HCT116 (cell line): ENCODE measurements at regions not wholly inside any gene's neighbourhood (a gene's known extent, or its start where the extent isn't known, plus 50 kb on each side); places are given as distances from the start of the nearest gene placed in this dataset.

Source experiments
- CTCF ChIP-seq, 3 experiments: fragments of 200-600 bp in 1 of 3; sonication (generic) in 1 of 3; IDR thresholded peaks in 2 of 3; conservative IDR thresholded peaks in 1 of 3; 2 replicates each; pipeline ENCODE4 v1.5.1; 2012 to 2017; ENCODE audit warnings: low read depth in 2 of 3, low read length in 2 of 3, antibody characterized with exemption in 1 of 3, borderline replicate concordance in 1 of 3, control low read depth in 1 of 3, mild to moderate bottlenecking in 1 of 3, mixed read lengths in 1 of 3, mixed run types in 1 of 3, moderate library complexity in 1 of 3; ENCODE audit not compliant: insufficient read depth in 1 of 3
- FOSL1 ChIP-seq: IDR thresholded peaks from 2 replicates; pipeline ENCODE4 v1.6.1; 2012; ENCODE audit warnings: low read depth
- POLR2A ChIP-seq: IDR thresholded peaks from 2 replicates; pipeline ENCODE4 v1.7.0; 2011; ENCODE audit warnings: borderline replicate concordance; ENCODE audit not compliant: insufficient read depth, insufficient read length; ENCODE audit errors: extremely low read depth
- SIN3A ChIP-seq: IDR thresholded peaks from 2 replicates; pipeline ENCODE4 v1.6.1; 2012; ENCODE audit warnings: low read depth

DNA sequence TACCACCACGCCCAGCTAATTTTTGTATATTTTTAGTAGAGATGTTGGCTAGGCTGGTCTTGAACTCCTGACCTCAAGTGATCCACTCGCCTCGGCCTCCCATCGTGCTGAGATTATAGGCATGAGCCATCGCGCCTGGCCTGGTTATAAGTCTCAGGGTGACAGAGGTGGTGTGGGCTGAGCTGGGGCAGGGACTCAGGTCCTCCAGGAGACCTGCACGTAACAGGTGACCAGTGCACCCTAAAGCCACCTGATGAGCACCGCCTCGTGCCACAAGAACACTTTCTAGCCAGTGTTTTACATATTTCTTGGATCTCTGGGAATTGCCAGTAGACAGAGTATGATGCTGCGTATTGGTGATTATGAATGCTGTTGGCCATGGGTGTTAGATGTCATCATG lies 136.5 kb upstream of the CPM start:
- TF ChIP-seq SIN3A = no peak
- no peak for TF ChIP-seq CTCF (IDR thresholded peaks at IDR 0.05 in 2 of 3, conservative IDR thresholded peaks at IDR 0.05 in 1 of 3; ENCODE audit: borderline replicate concordance in 1 of 3, insufficient read depth in 1 of 3, low read depth in 2 of 3, low read length in 2 of 3)
- no peak for TF ChIP-seq FOSL1
- no peak for TF ChIP-seq POLR2A
